Left lung (tissue), 4 donors: ENCODE measurements at regions not wholly inside any gene's neighbourhood (a gene's known extent, or its start where the extent isn't known, plus 50 kb on each side); places are given as distances from the start of the nearest gene placed in this dataset.

Experiments used
- ATAC-seq: fragments of 200-7000 bp; cut with Tn5 transposase; one replicate; pipeline ENCODE4 v1.9.1; 2020; ENCODE audit warnings: moderate library complexity
- DNase-seq, 4 donors: peaks; one replicate each; pipeline ENCODE4 v3.0.0-alpha.2; 2013 to 2020
- H3K27ac ChIP-seq, 2 donors: fragments of 200-600 bp; sonication (generic) in 1 of 2; one replicate each; pipeline versions ENCODE4 v1.5.0 to v1.8.0; 2020 to 2021
- H3K27me3 ChIP-seq, 2 donors: fragments of 200-600 bp; sonication (generic) in 1 of 2; one replicate each; pipeline versions ENCODE4 v1.5.0 to v1.8.0; 2020 to 2021
- H3K36me3 ChIP-seq, 2 donors: fragments of 200-600 bp; sonication (generic) in 1 of 2; one replicate each; pipeline versions ENCODE4 v1.5.0 to v1.8.0; 2020 to 2021
- H3K4me1 ChIP-seq, 2 donors: fragments of 200-600 bp; one replicate each; pipeline ENCODE4 v1.8.0; 2021
- H3K4me3 ChIP-seq, 2 donors: fragments of 200-600 bp; sonication (generic) in 1 of 2; one replicate each; pipeline versions ENCODE4 v1.5.0 to v1.8.0; 2020 to 2021; ENCODE audit warnings: mild to moderate bottlenecking in 1 of 2
- H3K9me3 ChIP-seq, 2 donors: fragments of 200-600 bp; sonication (generic) in 1 of 2; one replicate each; pipeline versions ENCODE4 v1.5.0 to v1.8.0; 2020 to 2021
- CTCF ChIP-seq, 2 donors: fragments of 200-600 bp; sonication (generic) in 1 of 2; IDR thresholded peaks; one replicate each; pipeline versions ENCODE4 v1.5.0 to v1.8.0; 2021; ENCODE audit warnings: antibody characterized with exemption in 2 of 2
- intact Hi-C, 2 donors: fragments of 100-400 bp; cut with DNase I; formaldehyde crosslinking; loops; one replicate each; pipeline versions ENCODE4 v1.11.2 to v1.14.2; 2022
- donor health status: DM: no; HTN: yes; CAD: no.
- donor health status: DM: no; HTN: no; CAD: no.

GRCh38 chr5:52694648-52695047 is 93.1 kb upstream of the ITGA1 start:
- Histone ChIP-seq H3K27ac (no peak overlapping the region), H3K4me3 (no peak overlapping the region), H3K4me1 (peaks cover 13 to 16% of the 10 kb centered on the region in 2 donors), H3K9me3 (no peaks in the 10 kb centered on the region), H3K36me3 (no peaks in the 10 kb centered on the region), H3K27me3 (no peaks in the 10 kb centered on the region)
- intact Hi-C loops, result loop anchor here in 1 of 2 donors (10.0 kb wide), 1 partner anchor 90 kb away; the partner anchor contains the start of genes ITGA1 and PELO
- DNase-seq (no peak), ATAC-seq (no peak)
- no peak for TF ChIP-seq CTCF (IDR thresholded peaks at IDR 0.05)

GRCh38 chr5:52702877-52703276 is 84.8 kb upstream of the ITGA1 start:
- peak; percentile 18 for ATAC-seq

GRCh38 chr5:52703321-52703720 is 84.4 kb upstream of the ITGA1 start:
- ATAC-seq (no peak), DNase-seq (no peak)
- intact Hi-C loops, result no loop called here
- Histone ChIP-seq H3K36me3 (no peaks in the 10 kb centered on the region), H3K4me1 (peaks cover 0 to 4% of the 10 kb centered on the region in 2 donors), H3K27ac (no peak overlapping the region), H3K4me3 (no peak overlapping the region), H3K9me3 (no peaks in the 10 kb centered on the region), H3K27me3 (no peaks in the 10 kb centered on the region)
- TF ChIP-seq CTCF (IDR thresholded peaks at IDR 0.05), result no peak

More at GRCh38 chr5:52702877-52703276, 84.8 kb upstream of the ITGA1 start:
- DNase-seq, result no peak
- Histone ChIP-seq H3K36me3 (no peaks in the 10 kb centered on the region), H3K4me1 (peaks cover 0 to 4% of the 10 kb centered on the region in 2 donors), H3K4me3 (no peak overlapping the region), H3K27ac (no peak overlapping the region), H3K27me3 (no peaks in the 10 kb centered on the region), H3K9me3 (no peaks in the 10 kb centered on the region)
- TF ChIP-seq CTCF (IDR thresholded peaks at IDR 0.05), result no peak
- intact Hi-C loops, result no loop called here

DNA sequence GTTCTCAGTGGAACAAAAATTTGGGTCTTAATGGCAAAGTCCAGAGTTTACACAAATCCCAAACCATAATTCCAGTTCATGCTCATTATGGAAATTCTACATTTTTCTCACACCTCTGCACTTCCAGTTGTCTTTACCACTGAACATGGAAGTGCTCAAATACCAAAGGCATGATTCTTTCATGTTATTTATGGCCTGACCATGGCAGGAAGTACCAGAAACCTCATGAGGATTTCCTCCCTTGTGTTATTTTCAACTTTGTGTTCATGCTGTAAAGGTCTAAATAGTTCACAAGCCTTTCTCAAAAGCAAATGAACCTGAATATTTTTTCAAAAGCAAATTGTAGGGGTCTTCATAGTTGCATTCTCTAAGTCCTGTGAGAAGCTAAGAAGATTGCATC is 82.0 kb upstream of the ITGA1 start:
- Histone ChIP-seq H3K4me3 (no peak overlapping the region), H3K9me3 (no peaks in the 10 kb centered on the region), H3K4me1 (peaks cover 0 to 16% of the 10 kb centered on the region in 2 donors), H3K27me3 (no peaks in the 10 kb centered on the region), H3K27ac (no peak overlapping the region), H3K36me3 (no peaks in the 10 kb centered on the region)
- no peak for ATAC-seq
- DNase-seq, result no peak
- no peak for TF ChIP-seq CTCF (IDR thresholded peaks at IDR 0.05)
- intact Hi-C loops, result no loop called here

DNA sequence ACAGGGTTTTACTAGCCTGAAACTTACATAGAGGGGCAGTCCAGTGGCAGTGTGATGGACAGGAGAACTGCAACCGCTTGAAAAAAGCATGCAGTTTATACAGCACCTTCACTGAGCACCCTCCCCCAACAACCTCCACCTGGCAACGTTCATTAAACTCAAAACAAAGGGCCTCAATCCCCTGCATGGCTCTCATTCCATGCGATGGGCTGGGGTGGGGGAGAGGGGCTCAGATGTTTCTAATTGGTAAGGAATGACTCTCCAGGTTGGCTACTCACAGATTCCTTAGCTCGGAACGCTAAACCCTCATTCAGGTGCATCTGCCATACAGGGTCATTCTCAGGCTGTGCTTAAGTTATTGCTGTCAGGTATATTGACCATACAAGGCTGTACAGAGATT is 80.9 kb upstream of the ITGA1 start:
- no peak overlapping the region for H3K4me3 ChIP-seq
- intact Hi-C loops, result no loop called here
- H3K4me1 ChIP-seq, result peaks cover 0 to 19% of the 10 kb centered on the region in 2 donors
- DNase-seq (no peak), ATAC-seq (no peak)
- no peaks in the 10 kb centered on the region for H3K36me3 ChIP-seq
- no peak overlapping the region for H3K27ac ChIP-seq
- no peaks in the 10 kb centered on the region for H3K9me3 ChIP-seq
- no peaks in the 10 kb centered on the region for H3K27me3 ChIP-seq
- no peak for TF ChIP-seq CTCF (IDR thresholded peaks at IDR 0.05)
